ENCODE measurements at regions not wholly inside any gene's neighbourhood (a gene's known extent, or its start where the extent isn't known, plus 50 kb on each side); places are given as distances from the start of the nearest gene placed in this dataset.

DNA sequence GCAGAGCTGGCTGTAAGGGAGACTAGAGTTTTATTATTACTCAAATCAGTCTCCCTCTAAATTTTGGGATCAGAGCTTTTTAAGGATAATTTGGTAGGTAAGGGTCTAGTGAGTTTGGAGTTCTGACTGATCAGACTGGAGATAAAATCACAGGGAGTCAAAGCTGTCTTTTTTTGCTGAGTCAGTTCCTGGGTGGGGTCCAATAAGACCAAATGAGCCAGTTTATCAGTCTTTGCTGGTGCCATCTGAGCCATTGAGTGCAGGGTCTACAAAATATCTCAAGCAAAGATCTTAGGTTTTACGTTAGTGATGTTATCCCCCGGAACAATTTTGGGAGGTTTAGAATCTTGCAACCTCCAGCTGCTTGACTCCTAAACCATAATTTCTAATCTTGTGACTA lies 935.1 kb upstream of the RAG2 start:
- TF ChIP-seq EZH2 (IDR thresholded peaks at IDR 0.05; ENCODE audit: insufficient read depth, poor library complexity, severe bottlenecking): no peak
- no peak for TF ChIP-seq EZH2phosphoT487 (IDR thresholded peaks at IDR 0.05; ENCODE audit: insufficient read depth, low read depth)

Measured in GM23248 (cell line).